Natural killer cell treated with Interleukin-12 subunit alpha and Interleukin-12 subunit beta and Interleukin-15 and Interleukin-18, amount 100 ng/mL, for 72 hours (primary cell): ENCODE measurements at regions not wholly inside any gene's neighbourhood (a gene's known extent, or its start where the extent isn't known, plus 50 kb on each side); places are given as distances from the start of the nearest gene placed in this dataset.

Experiments used
- ATAC-seq, 2 donors: fragments of 150-1000 bp; cut with Tn5 transposase in 1 of 2; sonication (Bioruptor Pico), chemical (Tn5 transposase) in 1 of 2; 2 replicates each; pipeline ENCODE4 v1.10.0; 2021
- DNase-seq: peaks from one replicate; pipeline ENCODE4 v3.0.0; 2022; ENCODE audit warnings: low spot score
- H3K27ac Mint-ChIP-seq, 2 donors: 1 replicate in 1 of 2; 2 replicates in 1 of 2; pipeline ENCODE4 v1.8.0; 2022; ENCODE audit warnings: mixed read lengths in 2 of 2, mild to moderate bottlenecking in 1 of 2, moderate library complexity in 1 of 2
- H3K27me3 Mint-ChIP-seq, 2 donors: 1 replicate in 1 of 2; 2 replicates in 1 of 2; pipeline ENCODE4 v1.8.0; 2022; ENCODE audit warnings: mixed read lengths in 2 of 2
- H3K36me3 Mint-ChIP-seq: one replicate; pipeline ENCODE4 v1.8.0; 2022; ENCODE audit warnings: mixed read lengths
- H3K4me1 Mint-ChIP-seq, 2 donors: 1 replicate in 1 of 2; 2 replicates in 1 of 2; pipeline ENCODE4 v1.8.0; 2022; ENCODE audit warnings: low read depth in 2 of 2, mixed read lengths in 2 of 2, mild to moderate bottlenecking in 1 of 2
- H3K4me3 Mint-ChIP-seq: one replicate; pipeline ENCODE4 v1.8.0; 2022; ENCODE audit warnings: mixed read lengths
- H3K9me3 Mint-ChIP-seq: 2 replicates; pipeline ENCODE4 v1.8.0; 2022; ENCODE audit warnings: mixed read lengths

DNA sequence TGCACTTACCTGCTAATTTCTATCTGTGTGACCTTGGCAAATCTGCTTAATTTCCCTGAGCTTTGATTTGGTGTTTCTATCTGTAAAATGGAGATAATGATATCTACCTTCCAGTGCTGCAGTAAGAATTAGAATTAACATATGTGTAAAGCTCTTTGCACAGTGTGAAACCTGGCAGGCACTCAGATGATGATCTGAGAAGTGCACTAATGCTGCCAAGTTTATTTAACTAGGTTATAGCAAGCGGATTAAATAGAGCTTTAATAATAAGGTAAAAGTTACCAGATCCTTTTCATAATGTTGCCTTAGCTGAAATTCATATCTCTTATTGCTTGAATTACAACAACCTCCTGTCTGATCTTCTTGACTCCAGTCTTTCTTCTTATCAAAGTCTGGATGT is 315.3 kb upstream of the CD180 start:
- H3K36me3 Mint-ChIP-seq = peaks cover 6% of the 10 kb centered on the region
- no peak for DNase-seq
- H3K9me3 Mint-ChIP-seq = peaks cover 11% of the 10 kb centered on the region
- H3K27ac Mint-ChIP-seq = no peak overlapping the region
- peaks cover 40 to 45% of the 10 kb centered on the region in 2 donors for H3K4me1 Mint-ChIP-seq
- H3K27me3 Mint-ChIP-seq = no peaks in the 10 kb centered on the region
- no peak overlapping the region for H3K4me3 Mint-ChIP-seq
- no peak for ATAC-seq

DNA sequence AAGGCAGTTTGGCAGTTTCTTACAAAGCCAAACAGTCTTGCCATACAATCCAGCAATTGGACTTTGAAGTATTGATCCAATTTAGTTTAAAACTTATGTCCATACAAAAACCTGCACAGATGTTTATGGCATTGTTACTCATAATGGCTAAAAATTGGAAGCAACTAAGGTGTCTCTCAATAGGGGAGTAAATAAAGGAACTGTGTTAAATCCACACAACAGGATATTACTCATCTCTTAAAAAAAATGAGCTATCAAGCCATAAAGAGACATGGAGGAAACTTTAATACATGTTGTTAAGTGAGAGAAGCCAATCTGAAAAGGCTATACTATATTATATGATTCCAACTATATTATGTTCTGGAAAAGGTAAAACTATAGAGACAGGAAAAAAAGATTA is 313.6 kb upstream of the CD180 start:
- Mint-ChIP-seq H3K27me3 (no peaks in the 10 kb centered on the region), H3K4me3 (peak overlapping the region; percentile 26), H3K36me3 (peaks cover 6% of the 10 kb centered on the region), H3K9me3 (peaks cover 8% of the 10 kb centered on the region), H3K4me1 (peaks cover 27 to 32% of the 10 kb centered on the region in 2 donors), H3K27ac (peak overlapping the region; percentile 67 to 68)
- ATAC-seq (peak in 1 of 2 donors; percentile 57), DNase-seq (no peak)

DNA sequence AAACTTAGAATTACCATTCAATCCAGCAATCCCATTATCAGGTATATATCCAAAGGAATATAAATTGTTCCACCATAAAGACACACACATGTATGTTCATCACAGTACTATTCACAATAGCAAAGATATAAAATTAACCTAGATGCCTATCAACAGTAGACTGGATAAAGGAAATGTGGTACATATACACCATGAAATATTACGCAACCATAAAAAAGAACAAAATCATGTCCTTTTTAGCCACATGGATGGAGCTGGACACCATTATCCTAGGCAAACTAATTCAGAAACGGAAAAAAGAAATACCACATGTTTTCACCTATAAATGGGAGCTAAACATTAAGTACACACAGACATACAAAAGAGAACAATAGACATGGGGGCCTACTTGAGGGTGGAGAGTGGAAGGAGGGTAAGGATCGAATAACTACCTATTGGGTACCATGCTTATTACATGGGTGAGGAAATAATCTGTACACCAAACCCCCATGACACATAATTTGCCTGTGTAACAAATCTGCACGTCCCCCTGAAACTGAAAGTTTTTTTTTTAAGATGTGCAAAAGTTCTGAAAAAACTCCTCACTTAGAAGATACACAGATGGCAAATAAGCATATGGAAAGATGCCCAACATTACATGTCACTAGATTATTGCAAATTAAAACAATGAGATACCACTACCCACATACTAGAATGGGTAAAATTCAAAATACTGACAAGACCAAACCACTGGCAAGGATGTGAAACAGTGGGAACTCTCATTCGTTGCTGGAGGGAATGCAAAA is 313.0 kb upstream of the CD180 start:
- Mint-ChIP-seq H3K4me3 (peak overlapping the region; percentile 26), H3K27ac (peak overlapping the region; percentile 67 to 68), H3K27me3 (no peaks in the 10 kb centered on the region), H3K4me1 (peaks cover 21 to 26% of the 10 kb centered on the region in 2 donors), H3K9me3 (peaks cover 4% of the 10 kb centered on the region), H3K36me3 (peaks cover 6% of the 10 kb centered on the region)
- ATAC-seq (peak in 1 of 2 donors; percentile 48), DNase-seq (no peak)

DNA sequence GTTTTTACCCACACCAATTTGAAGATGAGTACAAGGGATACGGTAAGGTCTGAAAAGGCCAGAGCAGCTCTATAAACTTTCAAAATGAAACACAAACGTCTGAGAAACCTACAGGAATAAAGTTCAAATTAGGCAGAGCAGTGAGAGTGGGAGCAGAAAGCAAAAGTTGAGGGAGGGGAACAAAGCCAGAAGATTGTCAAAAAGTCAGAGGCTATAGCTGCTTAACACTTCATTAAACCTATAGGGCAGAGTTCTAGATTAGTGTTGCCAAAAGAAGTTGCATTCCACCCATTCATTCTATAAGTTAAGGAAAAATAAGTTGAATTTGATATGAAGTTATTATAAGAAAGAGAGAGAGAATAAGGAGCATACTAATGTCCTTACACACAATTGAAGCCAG is 309.6 kb upstream of the CD180 start:
- Mint-ChIP-seq H3K4me3 (no peak overlapping the region), H3K9me3 (peaks cover 4% of the 10 kb centered on the region), H3K27me3 (no peaks in the 10 kb centered on the region), H3K4me1 (peaks cover 16% of the 10 kb centered on the region in 2 donors), H3K27ac (no peak overlapping the region), H3K36me3 (peaks cover 6% of the 10 kb centered on the region)
- DNase-seq (no peak), ATAC-seq (no peak)

DNA sequence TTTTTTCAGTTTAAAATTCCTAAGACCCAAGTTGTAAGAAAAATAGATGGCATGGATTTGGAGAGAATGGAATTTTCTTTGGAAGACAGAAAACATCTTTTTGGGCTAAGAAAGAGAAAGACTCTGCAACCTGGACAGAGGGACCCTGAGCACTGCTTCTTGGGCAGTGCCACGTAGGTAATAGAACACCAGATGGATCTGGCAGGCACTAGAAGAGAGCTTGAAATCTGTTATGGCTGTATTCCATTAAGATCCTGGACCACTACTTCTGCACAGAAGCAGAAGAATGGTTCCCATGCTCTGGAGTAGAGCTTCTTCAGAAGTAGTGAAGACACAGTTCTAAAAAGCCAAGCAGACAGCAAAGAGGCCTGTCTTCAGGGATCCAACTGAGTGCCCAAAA is 306.4 kb upstream of the CD180 start:
- Mint-ChIP-seq H3K9me3 (peaks cover 10% of the 10 kb centered on the region), H3K27ac (no peak overlapping the region), H3K4me3 (no peak overlapping the region), H3K27me3 (no peaks in the 10 kb centered on the region), H3K4me1 (peaks cover 0 to 2% of the 10 kb centered on the region in 2 donors), H3K36me3 (peaks cover 14% of the 10 kb centered on the region)
- DNase-seq = no peak
- ATAC-seq = no peak

DNA sequence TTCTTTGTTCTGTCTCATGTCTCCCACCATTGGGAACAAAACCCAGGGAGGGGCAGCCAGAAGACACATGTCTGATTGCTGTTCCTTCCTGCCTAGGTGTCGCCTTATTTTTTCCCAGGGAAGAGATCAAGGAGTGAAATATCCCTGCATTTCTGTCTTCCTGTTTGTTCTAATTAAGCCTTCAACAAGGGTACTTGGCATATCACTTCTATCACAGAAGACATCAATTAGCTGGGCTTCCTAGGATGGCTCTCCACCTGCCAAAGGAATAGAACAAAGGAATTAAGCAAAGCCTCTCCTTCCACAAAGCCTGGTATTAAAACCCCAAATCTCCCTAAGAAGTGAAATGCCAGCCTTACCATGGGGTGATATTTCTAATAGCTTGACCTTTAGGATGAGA is 299.5 kb upstream of the CD180 start:
- no peak overlapping the region for H3K4me3 Mint-ChIP-seq
- H3K9me3 Mint-ChIP-seq = peaks cover 10% of the 10 kb centered on the region
- no peak for DNase-seq
- no peak overlapping the region for H3K27ac Mint-ChIP-seq
- peaks cover 14% of the 10 kb centered on the region for H3K36me3 Mint-ChIP-seq
- no peak for ATAC-seq
- H3K27me3 Mint-ChIP-seq = no peaks in the 10 kb centered on the region
- H3K4me1 Mint-ChIP-seq = peaks cover 0 to 10% of the 10 kb centered on the region in 2 donors

DNA sequence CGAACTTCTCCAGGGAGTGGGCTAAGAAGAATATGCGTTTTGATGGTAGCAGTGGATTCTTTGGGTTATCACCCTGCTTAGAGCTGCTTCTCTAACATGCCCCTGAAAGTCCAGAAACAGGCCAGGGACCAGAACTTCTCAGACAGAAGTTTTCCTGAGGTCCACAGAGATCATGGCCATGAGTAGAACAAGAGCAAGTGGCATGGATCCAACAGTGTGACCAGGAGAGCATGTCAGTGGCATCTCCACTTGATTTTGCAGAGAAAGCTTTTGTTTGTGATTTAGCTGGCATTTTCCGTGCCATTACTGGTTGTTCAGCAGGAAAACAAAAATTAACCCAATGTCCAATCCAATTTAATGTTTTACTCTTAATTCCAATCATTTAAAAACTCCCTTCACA is 298.5 kb upstream of the CD180 start:
- Mint-ChIP-seq H3K4me1 (peaks cover 0 to 10% of the 10 kb centered on the region in 2 donors), H3K36me3 (peaks cover 9% of the 10 kb centered on the region), H3K9me3 (peaks cover 4% of the 10 kb centered on the region), H3K27me3 (no peaks in the 10 kb centered on the region), H3K4me3 (no peak overlapping the region), H3K27ac (no peak overlapping the region)
- ATAC-seq (no peak), DNase-seq (no peak)

DNA sequence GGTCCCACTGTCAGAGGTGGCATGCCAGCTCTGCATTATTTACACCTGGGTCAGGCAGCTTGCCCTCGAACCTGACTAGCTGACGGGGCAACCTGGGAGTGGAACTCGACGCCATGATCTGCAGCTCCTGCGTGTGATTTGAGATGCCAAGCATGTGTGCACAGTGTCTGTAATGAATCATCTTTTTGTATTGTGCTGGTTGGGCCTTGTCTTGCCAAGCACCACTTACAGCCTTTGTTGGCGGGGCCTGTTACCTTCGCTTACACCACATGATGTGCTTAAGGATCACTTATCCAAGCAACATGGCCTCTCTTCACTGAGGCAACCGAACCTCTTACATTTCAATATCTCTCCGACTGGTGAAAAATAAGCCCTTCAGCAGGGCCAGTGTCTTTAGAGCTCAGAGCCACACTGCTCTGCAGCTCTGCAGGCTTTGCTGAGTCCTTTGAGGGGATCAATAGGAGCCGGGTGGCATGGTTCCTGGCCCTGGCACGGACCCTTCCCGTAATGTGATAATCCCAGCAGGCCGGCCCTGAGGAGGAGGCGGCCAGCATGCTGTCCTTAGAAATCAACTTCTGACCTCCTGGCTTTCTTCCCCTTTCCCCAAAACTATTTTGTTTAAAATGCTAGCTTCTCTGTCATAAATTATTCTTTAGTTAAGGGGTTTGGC is 297.7 kb upstream of the CD180 start:
- Mint-ChIP-seq H3K4me1 (peaks cover 0 to 10% of the 10 kb centered on the region in 2 donors), H3K4me3 (no peak overlapping the region), H3K9me3 (peaks cover 1% of the 10 kb centered on the region), H3K27ac (peak overlapping the region in 1 of 2 donors; percentile 42), H3K36me3 (peaks cover 1% of the 10 kb centered on the region), H3K27me3 (no peaks in the 10 kb centered on the region)
- DNase-seq = no peak
- ATAC-seq = peak; percentile 27 to 32

DNA sequence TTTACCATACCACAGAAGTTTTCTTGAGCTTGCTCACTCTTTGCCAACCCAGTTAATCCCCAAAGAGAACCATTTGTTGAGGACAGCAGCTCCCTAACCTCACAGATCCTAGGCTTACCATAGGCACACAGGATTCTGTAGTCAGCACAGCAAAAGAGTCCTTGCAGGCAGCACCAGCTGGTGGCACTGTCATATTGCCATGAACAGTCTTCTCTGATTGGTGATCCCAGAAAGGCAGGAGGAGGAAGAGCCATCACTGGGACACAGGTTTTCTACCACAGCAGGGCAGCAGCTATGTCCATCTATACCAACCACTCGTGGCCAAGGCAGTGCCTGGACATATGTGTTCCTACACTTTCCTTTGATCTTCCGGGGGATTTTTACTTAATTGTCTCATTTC is 297.1 kb upstream of the CD180 start:
- Mint-ChIP-seq H3K36me3 (no peaks in the 10 kb centered on the region), H3K4me3 (no peak overlapping the region), H3K27me3 (no peaks in the 10 kb centered on the region), H3K9me3 (no peaks in the 10 kb centered on the region), H3K4me1 (peaks cover 0 to 10% of the 10 kb centered on the region in 2 donors), H3K27ac (peak overlapping the region in 1 of 2 donors; percentile 42)
- DNase-seq (no peak), ATAC-seq (no peak)

DNA sequence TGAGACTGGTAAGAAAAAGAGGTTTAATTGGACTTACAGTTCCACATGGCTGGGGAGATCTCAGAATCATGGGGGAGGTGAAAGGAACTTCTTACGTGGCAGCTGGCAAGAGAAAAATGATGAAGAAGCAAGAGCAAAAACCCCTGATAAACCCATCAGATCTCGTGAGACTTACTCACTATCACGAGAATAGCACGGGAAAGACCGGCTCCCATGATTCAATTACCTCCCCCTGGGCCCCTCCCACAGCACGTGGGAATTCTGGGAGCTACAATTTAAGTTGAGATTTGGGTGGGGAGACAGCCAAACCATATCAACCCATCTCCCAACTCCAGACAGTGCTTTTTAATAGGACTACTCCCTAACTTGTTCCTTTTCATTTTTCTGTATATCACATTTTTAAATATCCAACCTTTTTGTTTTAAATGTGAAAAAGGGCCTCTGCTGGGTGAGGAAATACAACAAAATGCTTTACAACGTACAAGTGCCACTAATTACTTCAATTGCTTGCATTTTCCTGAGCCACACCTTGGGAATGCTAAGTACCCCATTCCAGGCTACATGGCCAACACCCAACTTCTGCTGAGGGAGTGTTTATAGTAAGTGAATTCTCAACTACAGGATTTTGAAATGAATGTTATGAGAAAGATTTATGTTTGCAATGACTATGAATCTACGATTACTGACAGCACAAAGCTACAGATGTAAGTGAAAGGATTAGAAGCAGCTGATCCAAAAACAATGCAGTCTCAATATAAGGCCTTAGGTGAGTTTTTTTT is 294.1 kb upstream of the CD180 start:
- Mint-ChIP-seq H3K4me3 (no peak overlapping the region), H3K27me3 (no peaks in the 10 kb centered on the region), H3K27ac (no peak overlapping the region), H3K4me1 (peaks cover 0 to 10% of the 10 kb centered on the region in 2 donors), H3K9me3 (no peaks in the 10 kb centered on the region), H3K36me3 (no peaks in the 10 kb centered on the region)
- DNase-seq (no peak), ATAC-seq (no peak)

DNA sequence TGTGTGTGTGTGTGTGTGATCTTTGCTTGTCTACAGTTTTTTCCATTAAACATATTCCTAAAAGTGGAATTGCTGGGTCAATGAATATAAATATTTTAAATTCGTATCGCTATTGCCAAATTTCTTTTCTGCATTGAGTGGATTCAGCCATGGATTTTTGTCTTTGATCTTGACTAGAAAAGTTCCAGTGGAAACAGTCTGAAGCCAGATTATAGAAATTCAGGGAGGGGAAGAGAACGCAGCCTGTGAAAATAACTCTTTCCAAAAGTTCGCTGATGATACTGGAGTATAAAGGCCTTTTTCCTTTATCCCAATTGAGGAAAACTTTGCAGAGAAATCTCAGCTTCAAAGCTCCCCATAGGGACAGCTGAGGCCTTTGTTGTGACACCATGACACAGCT is 292.3 kb upstream of the CD180 start:
- H3K9me3 Mint-ChIP-seq = no peaks in the 10 kb centered on the region
- DNase-seq (no peak), ATAC-seq (no peak)
- H3K36me3 Mint-ChIP-seq = no peaks in the 10 kb centered on the region
- H3K27ac Mint-ChIP-seq = no peak overlapping the region
- peaks cover under 1 to 4% of the 10 kb centered on the region in 2 donors for H3K4me1 Mint-ChIP-seq
- H3K4me3 Mint-ChIP-seq = no peak overlapping the region
- H3K27me3 Mint-ChIP-seq = no peaks in the 10 kb centered on the region

DNA sequence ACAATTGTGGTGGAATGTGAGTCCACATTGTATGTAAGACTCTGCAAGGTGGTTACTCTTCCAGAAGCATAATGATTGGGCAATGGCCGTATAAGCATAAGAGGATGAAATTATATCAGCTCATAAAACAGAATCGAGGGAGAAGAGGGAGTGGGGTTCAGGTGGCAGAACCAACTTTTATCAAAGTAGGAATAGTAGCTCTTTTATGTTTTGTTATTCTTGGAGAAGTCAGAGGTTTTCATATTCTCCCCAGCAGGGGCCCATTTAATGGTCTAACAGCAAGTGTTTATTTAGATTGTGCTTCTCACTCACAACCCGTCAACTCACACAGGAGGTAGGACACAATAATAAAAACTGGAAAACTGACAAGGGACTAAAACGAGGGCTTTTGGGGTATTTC is 291.3 kb upstream of the CD180 start:
- H3K27ac Mint-ChIP-seq = no peak overlapping the region
- no peak for DNase-seq

DNA sequence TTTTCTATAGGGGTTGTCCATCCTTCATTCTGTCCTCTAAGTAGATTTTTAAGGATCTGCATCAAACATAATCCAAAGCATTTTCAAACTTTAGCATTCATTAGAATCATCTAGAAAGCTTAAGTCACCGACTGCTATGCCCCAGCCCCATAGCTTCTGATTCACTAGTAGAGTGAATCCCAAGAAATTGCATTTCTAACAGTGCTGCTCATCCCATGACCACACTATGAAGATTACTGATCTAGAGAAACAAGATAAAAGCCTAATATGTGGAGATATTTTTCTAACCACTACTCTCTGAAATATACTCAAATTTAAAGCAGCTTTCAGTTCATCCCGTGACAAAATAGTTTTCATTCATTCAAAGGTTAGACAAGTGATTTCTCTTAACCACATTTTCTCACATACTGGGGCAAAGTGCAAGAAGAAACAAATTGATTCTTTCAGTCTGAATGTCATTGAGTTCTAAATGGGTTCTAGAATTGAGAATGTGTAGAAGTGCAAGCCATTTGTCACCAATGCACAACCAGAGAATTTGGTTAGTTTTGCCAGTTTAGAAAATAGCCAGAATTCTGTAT is 286.9 kb upstream of the CD180 start:
- Mint-ChIP-seq H3K27me3 (peaks cover 0 to 3% of the 10 kb centered on the region in 2 donors), H3K36me3 (no peaks in the 10 kb centered on the region), H3K4me1 (peaks cover 5 to 8% of the 10 kb centered on the region in 2 donors), H3K9me3 (no peaks in the 10 kb centered on the region), H3K4me3 (peak overlapping the region; percentile 1), H3K27ac (peak overlapping the region in 1 of 2 donors; percentile 20)
- ATAC-seq = peak; percentile 71 to 90
- DNase-seq = no peak

More for the DNA sequence above, 291.3 kb upstream of the CD180 start:
- Mint-ChIP-seq H3K27me3 (no peaks in the 10 kb centered on the region), H3K36me3 (no peaks in the 10 kb centered on the region), H3K9me3 (no peaks in the 10 kb centered on the region), H3K4me3 (no peak overlapping the region), H3K4me1 (peaks cover 5 to 8% of the 10 kb centered on the region in 2 donors)
- no peak for ATAC-seq
